ENCODE measurements at regions not wholly inside any gene's neighbourhood (a gene's known extent, or its start where the extent isn't known, plus 50 kb on each side); places are given as distances from the start of the nearest gene placed in this dataset.

DNA sequence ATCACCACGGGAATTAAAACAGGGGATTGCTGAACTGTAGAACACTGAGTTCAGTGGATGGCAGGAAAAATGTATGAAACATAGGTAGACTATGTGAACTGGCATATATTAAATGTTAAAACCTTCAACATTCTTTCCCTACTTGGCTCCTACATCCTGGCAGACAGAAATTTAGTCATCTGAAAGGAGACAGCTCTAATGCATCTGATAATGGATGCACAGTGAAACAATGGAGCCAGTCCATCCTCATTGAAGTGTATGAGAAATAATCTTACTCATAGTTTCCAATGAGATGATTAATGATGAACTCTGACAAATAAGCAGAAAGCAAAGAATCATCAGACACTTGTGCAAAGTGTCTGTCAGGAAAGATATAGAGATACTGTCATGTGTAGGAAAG is 1629.7 kb upstream of the TMEFF2 start:
- WGBS (ENCODE audit: insufficient coverage, insufficient replicate concordance, low lambda C conversion rate, missing lambda C conversion rate) = 0% methylated on average over 1 of the region's 1 CpG
- ChIA-PET SMC1A (ENCODE audit: uncharacterized antibody, unreplicated experiment) (no interaction called here), CTCF (interaction anchor here (1.0 kb wide), 1 partner anchor 139 kb away, joined by 3 read pairs; no protein-coding TSS in a partner anchor), POLR2A (no interaction called here), RAD21 (ENCODE audit: unreplicated experiment) (no interaction called here)
- no peak overlapping the region for H3K27ac ChIP-seq (ENCODE audit: control insufficient read depth, insufficient read depth)
- no peak for FAIRE-seq
- no peak for TF ChIP-seq SIX5 (IDR thresholded peaks at IDR 0.05; ENCODE audit: low read depth, low read length, severe bottlenecking)
- TF ChIP-seq SMAD5 (IDR thresholded peaks at IDR 0.05; ENCODE audit: low read depth) = no peak
- TF ChIP-seq SP1 (IDR thresholded peaks at IDR 0.05; ENCODE audit: low read depth, low read length) = no peak
- TF ChIP-seq CTCF (IDR thresholded peaks at IDR 0.05 in 2 of 3, conservative IDR thresholded peaks at IDR 0.05 in 1 of 3; ENCODE audit: control insufficient read depth in 2 of 3, extremely low read depth in 1 of 3, insufficient read depth in 1 of 3, low read depth in 3 of 3, low read length in 3 of 3) = no peak
- no peak for TF ChIP-seq FOS (IDR thresholded peaks at IDR 0.05; ENCODE audit: borderline replicate concordance, extremely low read depth, insufficient read length)
- no peak for TF ChIP-seq IKZF2 (IDR thresholded peaks at IDR 0.05)
- TF ChIP-seq YY1 (IDR thresholded peaks at IDR 0.05; ENCODE audit: low read depth, low read length) = no peak
- no peak for TF ChIP-seq RAD21 (IDR thresholded peaks at IDR 0.05; ENCODE audit: insufficient read depth, low read depth, low read length)
- no peak for TF ChIP-seq PAX5 (IDR thresholded peaks at IDR 0.05; ENCODE audit: borderline replicate concordance, low read depth, low read length)
- no peak for TF ChIP-seq EP300 (IDR thresholded peaks at IDR 0.05; ENCODE audit: borderline replicate concordance in 1 of 2, control insufficient read depth in 1 of 2, low read depth in 2 of 2, low read length in 2 of 2)
- TF ChIP-seq ZNF384 (IDR thresholded peaks at IDR 0.05; ENCODE audit: borderline replicate concordance, low read depth, low read length) = no peak
- no peak for TF ChIP-seq IKZF1 (conservative IDR thresholded peaks at IDR 0.05)
- TF ChIP-seq TCF3 (IDR thresholded peaks at IDR 0.05; ENCODE audit: borderline replicate concordance, insufficient read depth, low read depth, low read length) = no peak
- no peak for TF ChIP-seq ZSCAN29 (IDR thresholded peaks at IDR 0.05)
- no peak for TF ChIP-seq MTA3 (IDR thresholded peaks at IDR 0.05; ENCODE audit: borderline replicate concordance, low read length)
- TF ChIP-seq REST (IDR thresholded peaks at IDR 0.05; ENCODE audit: low read depth, low read length) = no peak
- no peak for TF ChIP-seq TBL1XR1 (IDR thresholded peaks at IDR 0.05; ENCODE audit: low read depth, low read length)
- TF ChIP-seq STAT3 (IDR thresholded peaks at IDR 0.05; ENCODE audit: low read depth, low read length) = no peak
- no peak for TF ChIP-seq RFX5 (IDR thresholded peaks at IDR 0.05; ENCODE audit: low read depth, low read length)
- no peak for TF ChIP-seq GABPA (IDR thresholded peaks at IDR 0.05; ENCODE audit: low read depth)
- no peaks in the 10 kb centered on the region for H3K9me3 ChIP-seq (replicated peaks; ENCODE audit: control insufficient read depth, insufficient read depth, low read length)
- no peaks in the 10 kb centered on the region for H3K36me3 ChIP-seq (ENCODE audit: control insufficient read depth in 2 of 2, insufficient read depth in 2 of 2, low read length in 1 of 2)
- DNase-seq (ENCODE audit: low read depth, low spot score) = no peak
- H3K27me3 ChIP-seq (replicated peaks in 1 of 2; ENCODE audit: control insufficient read depth in 2 of 2, insufficient read depth in 2 of 2, low read length in 1 of 2) = no peaks in the 10 kb centered on the region
- no peak overlapping the region for H2AFZ ChIP-seq (ENCODE audit: control insufficient read depth, low read depth, low read length)
- H3K4me2 ChIP-seq (ENCODE audit: control insufficient read depth, insufficient read depth) = no peak overlapping the region
- in situ Hi-C loops (cut with MboI) (no loop called here), intact Hi-C loops (cut with micrococcal nuclease; ENCODE audit: unreplicated experiment) (no loop called here)
- H3K4me3 ChIP-seq = no peak overlapping the region
- no peak for ATAC-seq
- H3K9ac ChIP-seq (ENCODE audit: control insufficient read depth, insufficient read depth, low read length) = no peak overlapping the region
- BruUV-seq (replicated peaks) = no TSS peak
- no peaks in the 10 kb centered on the region for H3K4me1 ChIP-seq (ENCODE audit: control insufficient read depth, insufficient read depth, low read length)
- no peaks in the 10 kb centered on the region for H3K79me2 ChIP-seq (ENCODE audit: control insufficient read depth, insufficient read depth, low read length)
- no peaks in the 10 kb centered on the region for H4K20me1 ChIP-seq (ENCODE audit: control insufficient read depth, insufficient read depth)

Measured in GM12878 (cell line).